Thyroid gland (tissue), 4 donors: ENCODE measurements at regions not wholly inside any gene's neighbourhood (a gene's known extent, or its start where the extent isn't known, plus 50 kb on each side); places are given as distances from the start of the nearest gene placed in this dataset.
"Not testable (repeated sequence)": the region's sequence is repeated elsewhere in the genome, so short reads cannot be mapped to it uniquely, and the experiment has no call there.

Source experiments
- DNase-seq, 2 donors: peaks; one replicate each; pipeline ENCODE4 v3.0.0-alpha.2; 2019
- H3K27ac ChIP-seq, 3 donors: fragments of 200-600 bp; sonication (generic); 1 replicate in 2 of 3; 2 replicates in 1 of 3; pipeline ENCODE4 v1.5.1; 2016 to 2019; ENCODE audit warnings: mild to moderate bottlenecking in 1 of 3, moderate library complexity in 1 of 3
- H3K27me3 ChIP-seq: fragments of 200-600 bp; sonication (generic); one replicate; pipeline ENCODE4 v1.5.1; 2019
- H3K36me3 ChIP-seq, 2 donors: fragments of 200-600 bp; sonication (generic); one replicate each; pipeline ENCODE4 v1.5.1; 2016 to 2019
- H3K4me1 ChIP-seq, 2 donors: fragments of 200-600 bp; sonication (generic); one replicate each; pipeline ENCODE4 v1.5.1; 2017 to 2019
- H3K4me3 ChIP-seq, 3 donors: fragments of 200-600 bp; sonication (generic); replicated peaks in 1 of 3; 1 replicate in 2 of 3; 2 replicates in 1 of 3; pipeline ENCODE4 v1.5.1; 2016; ENCODE audit warnings: mild to moderate bottlenecking in 1 of 3
- H3K9me3 ChIP-seq: fragments of 200-600 bp; sonication (generic); one replicate; pipeline ENCODE4 v1.5.1; 2017
- POLR2A ChIP-seq, 2 donors: fragments of 450-650 bp; IDR thresholded peaks; one replicate each; pipeline ENCODE4 v1.6.1; 2017; ENCODE audit warnings: antibody characterized with exemption in 2 of 2, mild to moderate bottlenecking in 2 of 2, moderate library complexity in 1 of 2
- WGBS, 2 donors: methylation state at CpG; one replicate each; pipeline ENCODE4 v1.1.5; 2017; 5-methylcytosine and 5-hydroxymethylcytosine counted together
- intact Hi-C: fragments of 100-400 bp; cut with DNase I; formaldehyde crosslinking; loops from one replicate; pipeline ENCODE4 v1.15.1; 2023
- TF ChIP-seq, protein P1 (sequence below), 6 experiments: fragments of 200-600 bp in 3 of 6; fragments of 450-650 bp in 3 of 6; sonication (generic) in 3 of 6; IDR thresholded peaks; one replicate each; pipeline ENCODE4 v1.5.1; 2016 to 2019; ENCODE audit warnings: antibody characterized with exemption in 6 of 6, mild to moderate bottlenecking in 2 of 6, inconsistent platforms in 1 of 6, moderate library complexity in 1 of 6

- whole genome bisulfite sequencing, 2 donors: 63 to 81% methylated on average over 3 of the region's 3 CpGs
- no peak overlapping the region for H3K27ac ChIP-seq
- intact Hi-C loops: no loop called here
- no peak for DNase-seq
- no peaks in the 10 kb centered on the region for H3K9me3 ChIP-seq
- no peak for TF ChIP-seq POLR2A (IDR thresholded peaks at IDR 0.05)
- TF ChIP-seq, protein P1, sequence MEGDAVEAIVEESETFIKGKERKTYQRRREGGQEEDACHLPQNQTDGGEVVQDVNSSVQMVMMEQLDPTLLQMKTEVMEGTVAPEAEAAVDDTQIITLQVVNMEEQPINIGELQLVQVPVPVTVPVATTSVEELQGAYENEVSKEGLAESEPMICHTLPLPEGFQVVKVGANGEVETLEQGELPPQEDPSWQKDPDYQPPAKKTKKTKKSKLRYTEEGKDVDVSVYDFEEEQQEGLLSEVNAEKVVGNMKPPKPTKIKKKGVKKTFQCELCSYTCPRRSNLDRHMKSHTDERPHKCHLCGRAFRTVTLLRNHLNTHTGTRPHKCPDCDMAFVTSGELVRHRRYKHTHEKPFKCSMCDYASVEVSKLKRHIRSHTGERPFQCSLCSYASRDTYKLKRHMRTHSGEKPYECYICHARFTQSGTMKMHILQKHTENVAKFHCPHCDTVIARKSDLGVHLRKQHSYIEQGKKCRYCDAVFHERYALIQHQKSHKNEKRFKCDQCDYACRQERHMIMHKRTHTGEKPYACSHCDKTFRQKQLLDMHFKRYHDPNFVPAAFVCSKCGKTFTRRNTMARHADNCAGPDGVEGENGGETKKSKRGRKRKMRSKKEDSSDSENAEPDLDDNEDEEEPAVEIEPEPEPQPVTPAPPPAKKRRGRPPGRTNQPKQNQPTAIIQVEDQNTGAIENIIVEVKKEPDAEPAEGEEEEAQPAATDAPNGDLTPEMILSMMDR (IDR thresholded peaks at IDR 0.05): no peak
- H3K4me3 ChIP-seq: no peak overlapping the region
- no peaks in the 10 kb centered on the region for H3K27me3 ChIP-seq
- H3K4me1 ChIP-seq: no peaks in the 10 kb centered on the region
- no peaks in the 10 kb centered on the region for H3K36me3 ChIP-seq
These were observed 370.8 kb upstream of the C11orf87 start for GRCh38 chr11:109051200-109051599.

GRCh38 chr11:109059402-109059801, 362.6 kb upstream of the C11orf87 start:
- Histone ChIP-seq H3K9me3 (no peaks in the 10 kb centered on the region), H3K36me3 (no peaks in the 10 kb centered on the region), H3K27ac (no peak overlapping the region), H3K27me3 (no peaks in the 10 kb centered on the region), H3K4me3 (no peak overlapping the region), H3K4me1 (no peaks in the 10 kb centered on the region)
- intact Hi-C loops: no loop called here
- no peak for DNase-seq
- TF ChIP-seq, protein P1 (IDR thresholded peaks at IDR 0.05): no peak
- TF ChIP-seq POLR2A (IDR thresholded peaks at IDR 0.05): no peak
- WGBS, 2 donors: 64 to 69% methylated on average over 5 of the region's 5 CpGs

- TF ChIP-seq, protein P1 (IDR thresholded peaks at IDR 0.05): no peak
- TF ChIP-seq POLR2A (IDR thresholded peaks at IDR 0.05): no peak
- Histone ChIP-seq H3K36me3 (no peaks in the 10 kb centered on the region), H3K27me3 (no peaks in the 10 kb centered on the region), H3K9me3 (no peaks in the 10 kb centered on the region), H3K27ac (no peak overlapping the region), H3K4me1 (no peaks in the 10 kb centered on the region), H3K4me3 (no peak overlapping the region)
- 88 to 92% methylated on average over 1 of the region's 1 CpG for WGBS, 2 donors
- intact Hi-C loops: no loop called here
- DNase-seq: no peak
These were observed 360.6 kb upstream of the C11orf87 start for GRCh38 chr11:109061394-109061793.

DNA sequence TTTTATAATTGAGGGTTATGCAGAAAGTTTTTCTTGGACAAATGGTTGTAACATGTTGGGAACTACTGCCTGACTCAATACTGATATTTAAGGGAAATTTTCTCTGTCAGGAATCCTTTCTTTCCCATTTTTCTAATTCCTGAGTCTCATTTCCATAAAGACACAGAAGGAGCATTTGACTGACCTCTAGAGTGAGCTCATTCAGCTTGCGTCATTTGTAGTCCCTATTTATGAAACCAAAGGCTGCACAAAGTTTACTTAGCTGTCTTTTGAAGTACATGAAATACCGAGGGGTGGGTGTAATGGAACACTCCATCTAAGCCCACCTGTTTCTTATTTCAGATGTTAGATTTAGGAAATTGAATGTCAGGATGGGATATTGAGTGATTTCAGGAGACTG, 359.5 kb upstream of the C11orf87 start:
- WGBS, 2 donors: 46 to 52% methylated on average over 2 of the region's 2 CpGs
- H3K4me3 ChIP-seq: no peak overlapping the region
- no peak overlapping the region for H3K27ac ChIP-seq
- no peaks in the 10 kb centered on the region for H3K9me3 ChIP-seq
- H3K27me3 ChIP-seq: no peaks in the 10 kb centered on the region
- no peaks in the 10 kb centered on the region for H3K4me1 ChIP-seq
- intact Hi-C loops: no loop called here
- DNase-seq: no peak
- H3K36me3 ChIP-seq: no peaks in the 10 kb centered on the region
- TF ChIP-seq, protein P1 (IDR thresholded peaks at IDR 0.05): no peak
- no peak for TF ChIP-seq POLR2A (IDR thresholded peaks at IDR 0.05)

GRCh38 chr11:109062871-109063270, 359.1 kb upstream of the C11orf87 start:
- Histone ChIP-seq H3K4me3 (no peak overlapping the region), H3K27ac (no peak overlapping the region), H3K9me3 (no peaks in the 10 kb centered on the region), H3K36me3 (no peaks in the 10 kb centered on the region), H3K4me1 (no peaks in the 10 kb centered on the region), H3K27me3 (no peaks in the 10 kb centered on the region)
- WGBS, 2 donors: 80 to 84% methylated on average over 2 of the region's 2 CpGs
- TF ChIP-seq POLR2A (IDR thresholded peaks at IDR 0.05): no peak
- TF ChIP-seq, protein P1 (IDR thresholded peaks at IDR 0.05): no peak
- DNase-seq: no peak
- intact Hi-C loops: no loop called here

DNA sequence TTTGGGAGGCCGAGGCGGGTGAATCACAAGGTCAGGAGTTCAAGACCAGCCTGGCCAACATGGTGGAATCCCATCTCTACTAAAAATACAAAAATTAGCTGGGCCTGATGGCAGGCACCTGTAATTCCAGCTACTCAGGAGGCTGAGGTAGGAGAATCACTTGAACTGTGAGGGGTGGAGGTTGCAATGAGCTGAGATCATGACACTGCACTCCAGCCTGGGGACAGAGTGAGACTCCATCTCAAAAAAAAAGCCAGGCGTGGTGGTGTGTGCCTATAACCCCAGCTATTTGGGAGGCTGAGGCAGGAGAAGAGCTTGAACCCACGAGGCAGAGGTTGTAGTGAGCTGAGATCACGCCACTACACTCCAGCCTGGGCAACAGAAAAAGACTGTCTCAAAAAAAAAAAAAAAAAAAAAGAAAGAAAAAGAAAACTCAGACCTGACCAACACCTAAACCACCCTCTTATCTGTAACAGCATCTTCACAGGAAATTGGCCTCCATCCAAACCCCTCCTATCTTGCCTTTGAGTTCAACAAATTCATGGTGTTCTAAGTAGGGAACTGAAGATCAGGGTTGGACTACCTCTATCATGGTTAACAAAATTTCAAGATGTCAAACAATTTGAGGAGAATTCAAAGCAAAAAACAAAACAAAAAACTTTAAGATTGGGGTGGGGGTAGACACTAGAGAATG, 357.2 kb upstream of the C11orf87 start:
- H3K27me3 ChIP-seq, intact Hi-C loops, H3K27ac ChIP-seq, H3K36me3 ChIP-seq, H3K9me3 ChIP-seq, H3K4me3 ChIP-seq, DNase-seq, H3K4me1 ChIP-seq: not testable (repeated sequence)
- WGBS, 2 donors: 86% methylated on average over 5 of the region's 5 CpGs
